Thyroid gland (tissue), 4 donors: ENCODE measurements at regions not wholly inside any gene's neighbourhood (a gene's known extent, or its start where the extent isn't known, plus 50 kb on each side); places are given as distances from the start of the nearest gene placed in this dataset.

Experiments
- DNase-seq, 2 donors: peaks; one replicate each; pipeline ENCODE4 v3.0.0-alpha.2; 2019
- H3K27ac ChIP-seq, 3 donors: fragments of 200-600 bp; sonication (generic); 1 replicate in 2 of 3; 2 replicates in 1 of 3; pipeline ENCODE4 v1.5.1; 2016 to 2019; ENCODE audit warnings: mild to moderate bottlenecking in 1 of 3, moderate library complexity in 1 of 3
- H3K27me3 ChIP-seq: fragments of 200-600 bp; sonication (generic); one replicate; pipeline ENCODE4 v1.5.1; 2019
- H3K36me3 ChIP-seq, 2 donors: fragments of 200-600 bp; sonication (generic); one replicate each; pipeline ENCODE4 v1.5.1; 2016 to 2019
- H3K4me1 ChIP-seq, 2 donors: fragments of 200-600 bp; sonication (generic); one replicate each; pipeline ENCODE4 v1.5.1; 2017 to 2019
- H3K4me3 ChIP-seq, 3 donors: fragments of 200-600 bp; sonication (generic); replicated peaks in 1 of 3; 1 replicate in 2 of 3; 2 replicates in 1 of 3; pipeline ENCODE4 v1.5.1; 2016; ENCODE audit warnings: mild to moderate bottlenecking in 1 of 3
- H3K9me3 ChIP-seq: fragments of 200-600 bp; sonication (generic); one replicate; pipeline ENCODE4 v1.5.1; 2017
- CTCF ChIP-seq, 6 experiments: fragments of 200-600 bp in 3 of 6; fragments of 450-650 bp in 3 of 6; sonication (generic) in 3 of 6; IDR thresholded peaks; one replicate each; pipeline ENCODE4 v1.5.1; 2016 to 2019; ENCODE audit warnings: antibody characterized with exemption in 6 of 6, mild to moderate bottlenecking in 2 of 6, inconsistent platforms in 1 of 6, moderate library complexity in 1 of 6
- POLR2A ChIP-seq, 2 donors: fragments of 450-650 bp; IDR thresholded peaks; one replicate each; pipeline ENCODE4 v1.6.1; 2017; ENCODE audit warnings: antibody characterized with exemption in 2 of 2, mild to moderate bottlenecking in 2 of 2, moderate library complexity in 1 of 2
- WGBS, 2 donors: methylation state at CpG; one replicate each; pipeline ENCODE4 v1.1.5; 2017; 5-methylcytosine and 5-hydroxymethylcytosine counted together
- intact Hi-C: fragments of 100-400 bp; cut with DNase I; formaldehyde crosslinking; loops from one replicate; pipeline ENCODE4 v1.15.1; 2023

- TF ChIP-seq CTCF (IDR thresholded peaks at IDR 0.05), result no peak
- TF ChIP-seq POLR2A (IDR thresholded peaks at IDR 0.05), result no peak
- intact Hi-C loops, result no loop called here
- Histone ChIP-seq H3K4me1 (no peaks in the 10 kb centered on the region), H3K36me3 (no peaks in the 10 kb centered on the region), H3K9me3 (no peaks in the 10 kb centered on the region), H3K27me3 (no peaks in the 10 kb centered on the region), H3K4me3 (no peak overlapping the region), H3K27ac (no peak overlapping the region)
- no peak for DNase-seq
- WGBS, 2 donors, result 80 to 84% methylated on average over 2 of the region's 2 CpGs
These were observed 309.1 kb downstream of the TLL1 start for GRCh38 chr4:166182145-166182544.

DNA sequence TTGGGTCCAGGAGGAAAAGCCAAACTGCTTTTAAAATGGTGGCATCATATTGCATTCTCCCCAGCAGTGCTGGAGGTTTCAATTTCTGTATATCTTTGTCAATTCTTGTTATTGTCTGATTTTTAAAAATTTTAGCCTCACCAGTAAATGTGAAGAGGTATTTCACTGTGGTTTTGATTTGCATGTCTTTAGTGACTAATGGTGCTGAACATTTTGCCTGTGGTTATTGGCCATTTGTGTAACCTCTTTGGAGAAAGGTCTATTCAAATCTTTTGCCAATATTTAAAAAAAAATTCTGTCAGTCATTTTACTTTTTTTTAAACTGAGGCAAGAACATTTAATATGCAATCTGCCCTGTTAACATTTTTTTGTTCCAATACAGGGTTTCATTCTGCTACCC is 322.1 kb downstream of the TLL1 start:
- Histone ChIP-seq H3K36me3 (no peaks in the 10 kb centered on the region), H3K9me3 (no peaks in the 10 kb centered on the region), H3K27me3 (no peaks in the 10 kb centered on the region), H3K27ac (no peak overlapping the region), H3K4me3 (no peak overlapping the region), H3K4me1 (no peaks in the 10 kb centered on the region)
- DNase-seq, result no peak
- TF ChIP-seq POLR2A (IDR thresholded peaks at IDR 0.05) (no peak), CTCF (IDR thresholded peaks at IDR 0.05) (no peak)
- intact Hi-C loops, result no loop called here

GRCh38 chr4:166197166-166197565 is 324.1 kb downstream of the TLL1 start:
- Histone ChIP-seq H3K4me1 (no peaks in the 10 kb centered on the region), H3K36me3 (no peaks in the 10 kb centered on the region), H3K4me3 (no peak overlapping the region), H3K27ac (no peak overlapping the region), H3K27me3 (no peaks in the 10 kb centered on the region), H3K9me3 (no peaks in the 10 kb centered on the region)
- DNase-seq, result no peak
- WGBS, 2 donors, result 85% methylated on average over 3 of the region's 3 CpGs
- intact Hi-C loops, result no loop called here
- TF ChIP-seq CTCF (IDR thresholded peaks at IDR 0.05) (no peak), POLR2A (IDR thresholded peaks at IDR 0.05) (no peak)

GRCh38 chr4:166198041-166198440 is 325.0 kb downstream of the TLL1 start:
- 80 to 81% methylated on average over 6 of the region's 6 CpGs for WGBS, 2 donors
- no peaks in the 10 kb centered on the region for H3K27me3 ChIP-seq
- no peaks in the 10 kb centered on the region for H3K36me3 ChIP-seq
- intact Hi-C loops, result no loop called here
- no peak overlapping the region for H3K27ac ChIP-seq
- H3K4me3 ChIP-seq, result no peak overlapping the region
- no peak for TF ChIP-seq CTCF (IDR thresholded peaks at IDR 0.05)
- TF ChIP-seq POLR2A (IDR thresholded peaks at IDR 0.05), result no peak
- DNase-seq, result no peak
- H3K4me1 ChIP-seq, result no peaks in the 10 kb centered on the region
- no peaks in the 10 kb centered on the region for H3K9me3 ChIP-seq

DNA sequence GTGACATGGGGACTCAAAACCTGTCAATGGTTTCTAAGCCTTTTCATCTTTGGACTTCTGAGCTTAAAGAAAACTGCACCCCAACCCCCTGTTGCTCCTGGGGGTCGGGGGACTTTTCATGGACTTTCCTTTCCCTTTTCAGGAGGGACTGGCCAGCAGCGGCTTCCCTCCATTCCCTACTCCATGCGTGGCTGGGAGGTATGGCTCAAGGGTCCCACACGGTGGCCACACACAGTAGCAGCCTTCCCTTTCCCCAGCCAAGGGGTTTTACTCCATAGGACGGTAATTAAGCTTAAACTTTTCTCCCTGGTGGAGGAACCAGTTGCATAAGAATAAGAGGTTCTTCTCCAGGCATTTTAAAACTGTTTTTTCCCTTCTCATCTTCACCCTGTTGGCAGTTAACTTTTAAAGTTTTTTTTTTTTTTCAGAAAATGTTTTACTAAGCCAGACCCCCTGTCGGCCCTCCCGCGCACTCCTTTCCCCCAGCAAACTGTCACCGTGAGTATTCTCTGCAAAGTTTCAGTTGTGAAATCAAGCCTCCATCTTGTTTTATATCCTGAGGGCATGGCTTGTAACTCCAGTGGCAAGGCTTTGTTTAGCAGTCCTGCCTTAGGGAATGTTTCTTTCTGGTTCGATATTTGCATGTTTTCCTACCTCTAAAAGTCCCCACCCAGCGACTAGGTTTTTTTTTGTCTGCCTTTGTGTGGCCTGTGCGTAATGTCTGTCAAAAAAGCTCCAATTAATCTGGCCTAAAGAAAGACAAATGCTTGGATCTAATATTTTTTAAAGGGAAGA is 325.7 kb downstream of the TLL1 start:
- H3K27ac ChIP-seq, result no peak overlapping the region
- no peak overlapping the region for H3K4me3 ChIP-seq
- no peak for TF ChIP-seq CTCF (IDR thresholded peaks at IDR 0.05)
- TF ChIP-seq POLR2A (IDR thresholded peaks at IDR 0.05), result no peak
- no peak for DNase-seq
- no peaks in the 10 kb centered on the region for H3K9me3 ChIP-seq
- H3K36me3 ChIP-seq, result no peaks in the 10 kb centered on the region
- no peaks in the 10 kb centered on the region for H3K27me3 ChIP-seq
- no peaks in the 10 kb centered on the region for H3K4me1 ChIP-seq
- 77 to 79% methylated on average over 12 of the region's 12 CpGs for WGBS, 2 donors
- intact Hi-C loops, result no loop called here
